Astrocyte of the hippocampus (primary cell): ENCODE measurements at regions not wholly inside any gene's neighbourhood (a gene's known extent, or its start where the extent isn't known, plus 50 kb on each side); places are given as distances from the start of the nearest gene placed in this dataset.
"Not testable (repeated sequence)": the region's sequence is repeated elsewhere in the genome, so short reads cannot be mapped to it uniquely, and the experiment has no call there.

ENCODE experiments used
- DNase-seq: peaks from one replicate; pipeline ENCODE4 v3.0.0; 2011; ENCODE audit warnings: low read depth, low spot score

- no peak for DNase-seq
Measured at GRCh38 chr14:48274826-48275225, 599.4 kb upstream of the MDGA2 start.

- DNase-seq = not testable (repeated sequence)
Measured at GRCh38 chr14:48267926-48268325, 592.5 kb upstream of the MDGA2 start.

- not testable (repeated sequence) for DNase-seq
Measured at GRCh38 chr14:48266201-48266600, 590.8 kb upstream of the MDGA2 start.

- no peak for DNase-seq
Measured at GRCh38 chr14:48261436-48261835, 586.0 kb upstream of the MDGA2 start.

GRCh38 chr14:48260394-48261295, 585.2 kb upstream of the MDGA2 start:
- DNase-seq = not testable (repeated sequence)

GRCh38 chr14:48259876-48260275, 584.5 kb upstream of the MDGA2 start:
- not testable (repeated sequence) for DNase-seq

GRCh38 chr14:48259232-48259631, 583.8 kb upstream of the MDGA2 start:
- DNase-seq = not testable (repeated sequence)

GRCh38 chr14:48258703-48259102, 583.3 kb upstream of the MDGA2 start:
- DNase-seq = not testable (repeated sequence)

GRCh38 chr14:48253020-48253419, 577.6 kb upstream of the MDGA2 start:
- no peak for DNase-seq

GRCh38 chr14:48251290-48251689, 575.9 kb upstream of the MDGA2 start:
- no peak for DNase-seq

- no peak for DNase-seq
Measured at GRCh38 chr14:48250575-48250974, 575.2 kb upstream of the MDGA2 start.

GRCh38 chr14:48247977-48248376, 572.6 kb upstream of the MDGA2 start:
- no peak for DNase-seq

- no peak for DNase-seq
Measured at GRCh38 chr14:48243900-48244299, 568.5 kb upstream of the MDGA2 start.

- peak; percentile 4 for DNase-seq
Measured at GRCh38 chr14:48229091-48229490, 553.7 kb upstream of the MDGA2 start.

GRCh38 chr14:48193893-48194292, 518.5 kb upstream of the MDGA2 start:
- DNase-seq = no peak

- DNase-seq = not testable (repeated sequence)
Measured at GRCh38 chr14:48149624-48150023, 474.2 kb upstream of the MDGA2 start.

GRCh38 chr14:48140804-48141203, 465.4 kb upstream of the MDGA2 start:
- peak; percentile 2 for DNase-seq

- DNase-seq = no peak
Measured at GRCh38 chr14:48129472-48129871, 454.1 kb upstream of the MDGA2 start.

- no peak for DNase-seq
Measured at GRCh38 chr14:48127674-48128073, 452.3 kb upstream of the MDGA2 start.

GRCh38 chr14:48125654-48126053, 450.2 kb upstream of the MDGA2 start:
- DNase-seq = no peak

- DNase-seq = no peak
Measured at GRCh38 chr14:48113713-48114112, 438.3 kb upstream of the MDGA2 start.

GRCh38 chr14:48111151-48111550, 435.7 kb upstream of the MDGA2 start:
- no peak for DNase-seq

- no peak for DNase-seq
Measured at GRCh38 chr14:48107646-48108045, 432.2 kb upstream of the MDGA2 start.
